ENCODE measurements at regions not wholly inside any gene's neighbourhood (a gene's known extent, or its start where the extent isn't known, plus 50 kb on each side); places are given as distances from the start of the nearest gene placed in this dataset.

GRCh38 chr13:88761145-88761544 is 1090.0 kb downstream of the SLITRK5 start:
- Mint-ChIP-seq H3K4me1 (peaks cover 27% of the 10 kb centered on the region), H3K4me3 (no peak overlapping the region), H3K27me3 (ENCODE audit: low read depth) (peaks cover 36% of the 10 kb centered on the region), H3K36me3 (no peaks in the 10 kb centered on the region), H3K9me3 (no peaks in the 10 kb centered on the region), H3K27ac (no peak overlapping the region)
- TF ChIP-seq, protein P1, sequence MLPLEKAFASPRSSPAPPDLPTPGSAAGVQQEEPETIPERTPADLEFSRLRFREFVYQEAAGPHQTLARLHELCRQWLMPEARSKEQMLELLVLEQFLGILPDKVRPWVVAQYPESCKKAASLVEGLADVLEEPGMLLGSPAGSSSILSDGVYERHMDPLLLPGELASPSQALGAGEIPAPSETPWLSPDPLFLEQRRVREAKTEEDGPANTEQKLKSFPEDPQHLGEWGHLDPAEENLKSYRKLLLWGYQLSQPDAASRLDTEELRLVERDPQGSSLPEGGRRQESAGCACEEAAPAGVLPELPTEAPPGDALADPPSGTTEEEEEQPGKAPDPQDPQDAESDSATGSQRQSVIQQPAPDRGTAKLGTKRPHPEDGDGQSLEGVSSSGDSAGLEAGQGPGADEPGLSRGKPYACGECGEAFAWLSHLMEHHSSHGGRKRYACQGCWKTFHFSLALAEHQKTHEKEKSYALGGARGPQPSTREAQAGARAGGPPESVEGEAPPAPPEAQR (CRISPR knock-in tag; IDR thresholded peaks at IDR 0.05), result no peak
- TF ChIP-seq, protein P2, sequence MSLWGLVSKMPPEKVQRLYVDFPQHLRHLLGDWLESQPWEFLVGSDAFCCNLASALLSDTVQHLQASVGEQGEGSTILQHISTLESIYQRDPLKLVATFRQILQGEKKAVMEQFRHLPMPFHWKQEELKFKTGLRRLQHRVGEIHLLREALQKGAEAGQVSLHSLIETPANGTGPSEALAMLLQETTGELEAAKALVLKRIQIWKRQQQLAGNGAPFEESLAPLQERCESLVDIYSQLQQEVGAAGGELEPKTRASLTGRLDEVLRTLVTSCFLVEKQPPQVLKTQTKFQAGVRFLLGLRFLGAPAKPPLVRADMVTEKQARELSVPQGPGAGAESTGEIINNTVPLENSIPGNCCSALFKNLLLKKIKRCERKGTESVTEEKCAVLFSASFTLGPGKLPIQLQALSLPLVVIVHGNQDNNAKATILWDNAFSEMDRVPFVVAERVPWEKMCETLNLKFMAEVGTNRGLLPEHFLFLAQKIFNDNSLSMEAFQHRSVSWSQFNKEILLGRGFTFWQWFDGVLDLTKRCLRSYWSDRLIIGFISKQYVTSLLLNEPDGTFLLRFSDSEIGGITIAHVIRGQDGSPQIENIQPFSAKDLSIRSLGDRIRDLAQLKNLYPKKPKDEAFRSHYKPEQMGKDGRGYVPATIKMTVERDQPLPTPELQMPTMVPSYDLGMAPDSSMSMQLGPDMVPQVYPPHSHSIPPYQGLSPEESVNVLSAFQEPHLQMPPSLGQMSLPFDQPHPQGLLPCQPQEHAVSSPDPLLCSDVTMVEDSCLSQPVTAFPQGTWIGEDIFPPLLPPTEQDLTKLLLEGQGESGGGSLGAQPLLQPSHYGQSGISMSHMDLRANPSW (CRISPR knock-in tag; conservative IDR thresholded peaks at IDR 0.05; ENCODE audit: low read depth), result no peak
- ATAC-seq, result peak; percentile 76
- POLR2A ChIA-PET, result no interaction called here
- no peak for DNase-seq (ENCODE audit: low spot score)
- CTCF ChIA-PET, result interaction anchor here (1.2 kb wide), 1 partner anchor 934 kb away, joined by 4 read pairs; no protein-coding TSS in a partner anchor

DNA sequence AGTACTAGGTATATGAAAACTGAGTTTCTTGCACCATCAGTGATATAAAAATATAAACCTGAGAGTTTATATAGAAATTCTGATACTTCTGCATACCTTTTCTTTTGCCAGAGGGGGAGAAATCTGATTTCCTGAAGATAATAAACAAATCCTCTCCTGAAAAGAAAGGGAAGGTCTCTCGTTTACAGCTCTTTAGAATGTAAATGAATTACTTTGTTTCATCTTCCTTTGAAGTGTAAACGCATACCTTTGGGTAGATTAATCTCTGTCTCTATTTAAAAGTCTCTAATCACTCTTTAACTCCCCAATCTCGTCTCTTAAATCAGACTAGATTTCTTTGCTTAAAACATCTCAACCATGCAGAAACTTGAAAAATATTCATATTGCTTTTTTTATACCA is 1092.9 kb downstream of the SLITRK5 start:
- Mint-ChIP-seq H3K9me3 (no peaks in the 10 kb centered on the region), H3K27ac (no peak overlapping the region), H3K4me3 (no peak overlapping the region), H3K4me1 (peaks cover 27% of the 10 kb centered on the region), H3K27me3 (ENCODE audit: low read depth) (peaks cover 36% of the 10 kb centered on the region), H3K36me3 (no peaks in the 10 kb centered on the region)
- TF ChIP-seq, protein P3, sequence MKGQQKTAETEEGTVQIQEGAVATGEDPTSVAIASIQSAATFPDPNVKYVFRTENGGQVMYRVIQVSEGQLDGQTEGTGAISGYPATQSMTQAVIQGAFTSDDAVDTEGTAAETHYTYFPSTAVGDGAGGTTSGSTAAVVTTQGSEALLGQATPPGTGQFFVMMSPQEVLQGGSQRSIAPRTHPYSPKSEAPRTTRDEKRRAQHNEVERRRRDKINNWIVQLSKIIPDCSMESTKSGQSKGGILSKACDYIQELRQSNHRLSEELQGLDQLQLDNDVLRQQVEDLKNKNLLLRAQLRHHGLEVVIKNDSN (CRISPR knock-in tag; IDR thresholded peaks at IDR 0.05), result no peak
- no peak for TF ChIP-seq NFE2L1 (CRISPR knock-in tag; IDR thresholded peaks at IDR 0.05)
- no peak for TF ChIP-seq E2F1 (CRISPR knock-in tag; IDR thresholded peaks at IDR 0.05)
- TF ChIP-seq ZBTB21 (CRISPR knock-in tag; IDR thresholded peaks at IDR 0.05; ENCODE audit: borderline replicate concordance), result no peak
- TF ChIP-seq ELF4 (CRISPR knock-in tag; IDR thresholded peaks at IDR 0.05; ENCODE audit: low read depth), result no peak
- no peak for TF ChIP-seq ZNF317 (CRISPR knock-in tag; IDR thresholded peaks at IDR 0.05; ENCODE audit: borderline replicate concordance, low read depth)
- TF ChIP-seq SMAD3 (CRISPR knock-in tag; IDR thresholded peaks at IDR 0.05; ENCODE audit: borderline replicate concordance), result no peak
- TF ChIP-seq, protein P4, sequence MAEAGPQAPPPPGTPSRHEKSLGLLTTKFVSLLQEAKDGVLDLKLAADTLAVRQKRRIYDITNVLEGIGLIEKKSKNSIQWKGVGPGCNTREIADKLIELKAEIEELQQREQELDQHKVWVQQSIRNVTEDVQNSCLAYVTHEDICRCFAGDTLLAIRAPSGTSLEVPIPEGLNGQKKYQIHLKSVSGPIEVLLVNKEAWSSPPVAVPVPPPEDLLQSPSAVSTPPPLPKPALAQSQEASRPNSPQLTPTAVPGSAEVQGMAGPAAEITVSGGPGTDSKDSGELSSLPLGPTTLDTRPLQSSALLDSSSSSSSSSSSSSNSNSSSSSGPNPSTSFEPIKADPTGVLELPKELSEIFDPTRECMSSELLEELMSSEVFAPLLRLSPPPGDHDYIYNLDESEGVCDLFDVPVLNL (CRISPR knock-in tag; IDR thresholded peaks at IDR 0.05; ENCODE audit: borderline replicate concordance, low read depth), result no peak
- TF ChIP-seq JAZF1 (CRISPR knock-in tag; IDR thresholded peaks at IDR 0.05), result no peak
- TF ChIP-seq, protein P5, sequence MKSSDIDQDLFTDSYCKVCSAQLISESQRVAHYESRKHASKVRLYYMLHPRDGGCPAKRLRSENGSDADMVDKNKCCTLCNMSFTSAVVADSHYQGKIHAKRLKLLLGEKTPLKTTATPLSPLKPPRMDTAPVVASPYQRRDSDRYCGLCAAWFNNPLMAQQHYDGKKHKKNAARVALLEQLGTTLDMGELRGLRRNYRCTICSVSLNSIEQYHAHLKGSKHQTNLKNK (CRISPR knock-in tag; IDR thresholded peaks at IDR 0.05), result no peak
- TF ChIP-seq MAX (CRISPR knock-in tag; IDR thresholded peaks at IDR 0.05), result no peak
- no peak for TF ChIP-seq JUN (CRISPR knock-in tag; IDR thresholded peaks at IDR 0.05)
- no peak for TF ChIP-seq CDX4 (CRISPR knock-in tag; IDR thresholded peaks at IDR 0.05; ENCODE audit: borderline replicate concordance)
- DNase-seq (ENCODE audit: low spot score), result no peak
- CTCF ChIA-PET, result no interaction called here
- peak; percentile 82 for ATAC-seq
- POLR2A ChIA-PET, result no interaction called here
